ENCODE measurements at regions not wholly inside any gene's neighbourhood (a gene's known extent, or its start where the extent isn't known, plus 50 kb on each side); places are given as distances from the start of the nearest gene placed in this dataset.

GRCh38 chr2:221228214-221228769, 343.8 kb downstream of the EPHA4 start:
- no peaks in the 10 kb centered on the region for H3K4me1 Mint-ChIP-seq (ENCODE audit: low read depth, unreplicated experiment)
- Histone ChIP-seq H3K4me3 (ENCODE audit: insufficient read depth, low read depth, low read length) (no peak overlapping the region), H3K9me3 (ENCODE audit: insufficient read depth, low read depth, low read length) (no peaks in the 10 kb centered on the region), H3K4me2 (ENCODE audit: low read length) (no peak overlapping the region), H3K9ac (ENCODE audit: low read length) (no peak overlapping the region), H4K20me1 (ENCODE audit: insufficient read depth, low read length) (no peaks in the 10 kb centered on the region), H3K4me1 (ENCODE audit: insufficient read depth, low read length) (no peaks in the 10 kb centered on the region), H3K27me3 (ENCODE audit: insufficient read depth, low read length) (no peaks in the 10 kb centered on the region), H3K36me3 (ENCODE audit: insufficient read depth, low read length) (no peaks in the 10 kb centered on the region), H3K27ac (ENCODE audit: low read depth, low read length) (no peak overlapping the region), H2AFZ (ENCODE audit: low read depth, low read length) (no peak overlapping the region), H3K79me2 (ENCODE audit: insufficient read depth, low read length) (no peaks in the 10 kb centered on the region)
- H3K4me3 Mint-ChIP-seq (ENCODE audit: unreplicated experiment): no peak overlapping the region
- no peaks in the 10 kb centered on the region for H3K27me3 Mint-ChIP-seq (ENCODE audit: low read depth, unreplicated experiment)
- no peaks in the 10 kb centered on the region for H3K9me3 Mint-ChIP-seq (ENCODE audit: unreplicated experiment)
- no peaks in the 10 kb centered on the region for H3K36me3 Mint-ChIP-seq (ENCODE audit: low read depth, unreplicated experiment)
- no peak overlapping the region for H3K27ac Mint-ChIP-seq (ENCODE audit: unreplicated experiment)
- TF ChIP-seq CTCF (IDR thresholded peaks at IDR 0.05; ENCODE audit: insufficient read depth, low read depth, low read length) (no peak), EZH2 (IDR thresholded peaks at IDR 0.05; ENCODE audit: insufficient read depth, low read length) (no peak)
- FAIRE-seq: no peak
- no peak for DNase-seq (ENCODE audit: low read depth)

GRCh38 chr2:221229099-221229498, 343.0 kb downstream of the EPHA4 start:
- DNase-seq (ENCODE audit: low read depth): no peak
- no peak for FAIRE-seq
- Histone ChIP-seq H3K27ac (ENCODE audit: low read depth, low read length) (no peak overlapping the region), H3K9ac (ENCODE audit: low read length) (no peak overlapping the region), H3K9me3 (ENCODE audit: insufficient read depth, low read depth, low read length) (no peaks in the 10 kb centered on the region), H3K36me3 (ENCODE audit: insufficient read depth, low read length) (no peaks in the 10 kb centered on the region), H3K4me3 (ENCODE audit: insufficient read depth, low read depth, low read length) (no peak overlapping the region), H3K27me3 (ENCODE audit: insufficient read depth, low read length) (no peaks in the 10 kb centered on the region), H2AFZ (ENCODE audit: low read depth, low read length) (no peak overlapping the region), H3K4me1 (ENCODE audit: insufficient read depth, low read length) (no peaks in the 10 kb centered on the region), H3K4me2 (ENCODE audit: low read length) (no peak overlapping the region), H3K79me2 (ENCODE audit: insufficient read depth, low read length) (no peaks in the 10 kb centered on the region), H4K20me1 (ENCODE audit: insufficient read depth, low read length) (no peaks in the 10 kb centered on the region)
- TF ChIP-seq EZH2 (IDR thresholded peaks at IDR 0.05; ENCODE audit: insufficient read depth, low read length) (no peak), CTCF (IDR thresholded peaks at IDR 0.05; ENCODE audit: insufficient read depth, low read depth, low read length) (no peak)
- H3K27ac Mint-ChIP-seq (ENCODE audit: unreplicated experiment): no peak overlapping the region
- H3K4me3 Mint-ChIP-seq (ENCODE audit: unreplicated experiment): no peak overlapping the region
- H3K36me3 Mint-ChIP-seq (ENCODE audit: low read depth, unreplicated experiment): no peaks in the 10 kb centered on the region
- no peaks in the 10 kb centered on the region for H3K4me1 Mint-ChIP-seq (ENCODE audit: low read depth, unreplicated experiment)
- no peaks in the 10 kb centered on the region for H3K9me3 Mint-ChIP-seq (ENCODE audit: unreplicated experiment)
- H3K27me3 Mint-ChIP-seq (ENCODE audit: low read depth, unreplicated experiment): no peaks in the 10 kb centered on the region

GRCh38 chr2:221231511-221231910, 340.6 kb downstream of the EPHA4 start:
- no peaks in the 10 kb centered on the region for H3K36me3 Mint-ChIP-seq (ENCODE audit: low read depth, unreplicated experiment)
- no peaks in the 10 kb centered on the region for H3K4me1 ChIP-seq (ENCODE audit: insufficient read depth, low read length)
- H4K20me1 ChIP-seq (ENCODE audit: insufficient read depth, low read length): no peaks in the 10 kb centered on the region
- no peaks in the 10 kb centered on the region for H3K36me3 ChIP-seq (ENCODE audit: insufficient read depth, low read length)
- no peaks in the 10 kb centered on the region for H3K27me3 Mint-ChIP-seq (ENCODE audit: low read depth, unreplicated experiment)
- H3K9me3 ChIP-seq (ENCODE audit: insufficient read depth, low read depth, low read length): no peaks in the 10 kb centered on the region
- no peak overlapping the region for H3K27ac ChIP-seq (ENCODE audit: low read depth, low read length)
- H3K4me3 ChIP-seq (ENCODE audit: insufficient read depth, low read depth, low read length): no peak overlapping the region
- no peaks in the 10 kb centered on the region for H3K27me3 ChIP-seq (ENCODE audit: insufficient read depth, low read length)
- H3K9me3 Mint-ChIP-seq (ENCODE audit: unreplicated experiment): no peaks in the 10 kb centered on the region
- H3K4me3 Mint-ChIP-seq (ENCODE audit: unreplicated experiment): no peak overlapping the region
- no peaks in the 10 kb centered on the region for H3K4me1 Mint-ChIP-seq (ENCODE audit: low read depth, unreplicated experiment)
- H3K27ac Mint-ChIP-seq (ENCODE audit: unreplicated experiment): no peak overlapping the region
- no peak overlapping the region for H3K4me2 ChIP-seq (ENCODE audit: low read length)
- H3K9ac ChIP-seq (ENCODE audit: low read length): no peak overlapping the region
- no peak for DNase-seq (ENCODE audit: low read depth)
- FAIRE-seq: no peak
- no peaks in the 10 kb centered on the region for H3K79me2 ChIP-seq (ENCODE audit: insufficient read depth, low read length)
- H2AFZ ChIP-seq (ENCODE audit: low read depth, low read length): no peak overlapping the region
- no peak for TF ChIP-seq CTCF (IDR thresholded peaks at IDR 0.05; ENCODE audit: insufficient read depth, low read depth, low read length)
- no peak for TF ChIP-seq EZH2 (IDR thresholded peaks at IDR 0.05; ENCODE audit: insufficient read depth, low read length)
